Stimulated activated CD4-positive, alpha-beta T cell treated with anti-CD3 and anti-CD28 coated beads, Interleukin-4, amount 100 ng/mL, for 4 hours (primary cell): ENCODE measurements at regions not wholly inside any gene's neighbourhood (a gene's known extent, or its start where the extent isn't known, plus 50 kb on each side); places are given as distances from the start of the nearest gene placed in this dataset.
"Not testable (repeated sequence)": the region's sequence is repeated elsewhere in the genome, so short reads cannot be mapped to it uniquely, and the experiment has no call there.

ENCODE experiments used
- DNase-seq, 2 experiments: peaks; one replicate each; pipeline ENCODE4 v3.0.0-alpha.2; 2020

DNA sequence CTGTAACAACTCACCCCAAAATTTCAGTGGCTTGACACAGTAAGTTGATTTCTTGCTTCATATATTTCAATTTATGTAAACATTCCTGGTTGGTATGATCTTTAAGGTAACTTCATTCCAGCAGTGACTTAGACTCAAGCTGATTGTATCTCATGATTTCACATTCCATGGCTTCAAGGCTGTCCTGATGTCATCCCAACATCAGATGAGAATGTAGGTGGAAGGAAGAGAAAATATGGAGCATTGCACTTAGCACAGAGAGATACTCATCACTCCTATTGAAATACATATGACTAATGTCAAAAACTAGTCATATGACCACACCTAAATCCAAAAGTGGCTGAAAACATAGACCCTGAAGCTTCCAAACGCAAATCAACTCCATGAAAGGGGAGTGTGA, 793.8 kb downstream of the TBL1XR1 start:
- DNase-seq, result no peak

DNA sequence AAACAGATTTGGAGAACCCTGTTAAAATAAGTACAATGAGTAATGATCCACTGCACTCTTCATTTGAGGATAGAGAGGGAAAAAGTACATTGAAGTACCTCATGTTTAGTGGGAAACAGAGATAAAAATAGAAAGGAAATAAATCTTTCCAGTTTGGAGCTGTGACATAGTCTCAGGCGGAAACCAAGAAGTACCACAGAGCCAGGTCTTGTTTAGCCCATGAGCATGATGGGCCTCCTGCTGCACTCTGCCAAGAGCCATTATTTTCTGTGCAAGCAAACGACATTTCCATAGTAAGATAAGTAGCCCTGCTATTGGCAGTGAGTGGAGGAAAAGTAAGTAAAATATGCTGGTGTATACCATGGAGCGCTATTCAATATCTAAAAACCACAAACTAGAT, 796.1 kb downstream of the TBL1XR1 start:
- DNase-seq, result no peak

DNA sequence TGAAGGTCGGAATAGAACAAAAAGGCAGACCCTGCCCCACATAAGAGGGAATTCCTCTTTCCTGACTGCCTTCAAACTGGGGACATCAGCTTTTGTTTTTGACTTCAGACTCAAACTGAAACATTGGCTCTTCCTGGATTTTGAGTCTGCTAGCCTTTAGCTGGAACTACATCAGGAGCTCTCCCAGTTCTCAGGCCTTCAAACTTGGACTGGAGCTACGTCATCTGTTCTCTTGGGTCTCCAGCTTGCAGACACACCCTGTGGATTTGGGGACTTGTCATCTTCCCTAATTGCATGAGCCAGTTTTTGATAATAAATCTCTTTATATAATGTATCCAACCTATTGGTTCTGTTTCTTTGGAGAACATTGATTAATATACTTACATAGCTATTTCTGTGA, 798.1 kb downstream of the TBL1XR1 start:
- no peak for DNase-seq

DNA sequence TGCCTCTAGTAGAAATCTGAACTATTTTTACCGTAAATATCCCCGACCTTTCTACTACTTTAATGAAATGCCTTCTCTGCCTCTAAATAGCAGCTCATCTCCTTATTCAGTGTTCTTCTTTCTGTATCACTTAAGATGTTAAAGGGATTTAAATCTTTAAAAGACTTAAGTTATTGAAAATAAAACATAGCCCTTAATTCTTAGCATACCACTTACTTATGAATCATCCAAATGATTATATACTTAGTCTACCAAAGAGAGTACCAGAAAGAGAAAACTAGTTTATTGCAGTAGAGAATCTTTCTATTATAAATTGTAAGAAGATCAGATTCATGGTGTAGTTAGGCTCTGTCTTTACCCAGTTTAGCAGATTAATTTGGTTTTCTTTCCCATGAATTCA, 802.0 kb downstream of the TBL1XR1 start:
- DNase-seq, result no peak

DNA sequence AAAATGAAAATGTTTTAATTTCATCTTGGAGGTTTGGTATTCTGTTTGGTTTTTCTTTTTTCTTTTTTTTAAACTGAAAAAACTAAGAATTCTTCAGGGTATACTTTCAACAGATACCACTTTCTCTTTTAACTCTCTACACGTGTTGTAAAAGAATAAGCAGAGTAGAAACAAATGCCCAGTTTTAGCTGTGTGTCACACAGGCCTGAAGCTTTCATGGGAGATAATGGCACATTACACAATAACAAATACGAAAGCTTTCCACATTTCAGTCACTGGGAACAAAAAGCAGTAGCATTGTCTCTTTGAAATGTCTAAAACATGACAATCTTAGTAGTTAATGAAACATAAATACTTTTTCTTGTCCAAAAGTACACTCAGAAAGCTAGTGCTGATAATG, 818.5 kb downstream of the TBL1XR1 start:
- no peak for DNase-seq

DNA sequence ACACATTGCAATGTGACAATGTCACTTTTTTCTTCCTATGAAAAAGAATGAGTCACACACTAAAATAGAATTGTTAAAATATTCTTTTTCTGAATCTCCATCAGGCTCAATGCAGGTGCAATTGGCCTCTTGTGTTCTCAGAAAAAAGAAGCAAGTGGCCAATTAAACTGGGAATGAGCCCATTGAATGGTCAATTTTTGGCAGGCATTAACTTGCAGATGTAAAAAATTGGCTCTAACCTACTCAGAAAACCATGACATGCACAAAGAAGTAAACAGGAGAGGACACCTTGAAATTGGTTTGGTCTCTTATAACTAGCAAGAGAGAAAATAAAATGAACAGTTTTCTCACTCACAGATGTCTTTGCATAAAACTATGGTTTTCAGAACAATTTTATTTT, 820.8 kb downstream of the TBL1XR1 start:
- DNase-seq, result no peak

DNA sequence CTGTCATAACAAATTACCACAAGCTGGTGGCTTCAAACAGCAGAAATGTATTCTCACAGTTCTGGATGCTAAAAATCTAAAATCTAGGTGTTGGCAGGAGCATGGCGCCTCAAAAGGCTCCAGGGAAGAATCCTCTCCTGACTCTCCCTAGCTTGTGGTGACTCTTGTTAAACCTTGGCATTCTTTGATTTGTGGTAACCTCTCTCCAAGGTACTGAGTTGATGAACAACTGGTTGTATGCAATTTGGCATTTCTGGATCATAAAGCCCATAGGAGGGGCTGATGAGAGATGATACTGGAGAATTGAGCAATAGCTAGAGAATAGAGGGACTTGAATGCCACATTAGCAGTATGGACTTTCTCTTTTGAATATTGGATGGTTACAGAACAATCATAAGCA, 821.8 kb downstream of the TBL1XR1 start:
- no peak for DNase-seq

DNA sequence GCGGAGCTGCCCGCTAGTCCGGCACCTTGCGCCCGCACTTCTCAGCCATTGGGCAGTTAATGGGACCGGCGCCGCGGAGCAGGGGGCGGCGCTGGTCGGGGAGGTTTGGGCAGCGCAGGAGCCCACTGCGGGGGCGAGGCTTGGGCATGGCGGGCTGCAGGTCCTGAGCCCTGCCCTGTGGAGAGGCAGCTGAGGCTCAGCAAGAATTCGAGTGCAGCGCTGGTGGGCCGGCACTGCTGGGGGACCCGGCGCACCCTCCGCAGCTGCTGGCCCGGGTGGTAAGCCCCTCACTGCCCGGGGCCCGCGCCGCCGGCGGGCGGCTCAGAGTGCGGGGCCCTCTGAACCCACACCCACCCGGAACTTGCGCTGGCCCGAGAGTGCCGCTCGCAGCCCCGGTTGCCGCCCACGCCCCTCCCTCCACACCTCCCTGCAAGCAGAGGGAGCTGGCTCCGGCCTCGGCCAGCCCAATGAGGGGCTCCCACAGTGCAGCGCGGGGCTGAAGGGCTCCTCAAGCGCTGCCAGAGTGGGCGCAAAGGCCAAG, 835.0 kb downstream of the TBL1XR1 start:
- no peak for DNase-seq

DNA sequence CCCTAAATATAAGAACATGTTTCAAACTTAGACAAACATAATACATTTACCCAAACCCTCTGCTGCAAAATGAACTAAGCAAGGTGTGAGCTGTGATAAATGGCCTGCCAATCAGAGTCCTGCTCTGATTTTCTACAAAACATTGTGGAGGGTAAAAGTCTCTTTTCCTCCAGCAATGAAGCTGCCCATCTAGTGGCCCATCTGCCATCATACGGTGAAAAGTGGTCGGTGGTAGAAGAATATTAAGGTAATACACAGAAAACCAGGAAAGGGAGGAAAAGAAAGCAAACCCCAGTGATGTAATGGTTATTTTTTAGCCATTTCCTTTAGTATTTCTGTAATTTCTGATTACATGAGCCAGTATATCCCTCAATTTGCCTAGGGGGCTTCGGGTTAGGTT, 838.1 kb downstream of the TBL1XR1 start:
- no peak for DNase-seq

DNA sequence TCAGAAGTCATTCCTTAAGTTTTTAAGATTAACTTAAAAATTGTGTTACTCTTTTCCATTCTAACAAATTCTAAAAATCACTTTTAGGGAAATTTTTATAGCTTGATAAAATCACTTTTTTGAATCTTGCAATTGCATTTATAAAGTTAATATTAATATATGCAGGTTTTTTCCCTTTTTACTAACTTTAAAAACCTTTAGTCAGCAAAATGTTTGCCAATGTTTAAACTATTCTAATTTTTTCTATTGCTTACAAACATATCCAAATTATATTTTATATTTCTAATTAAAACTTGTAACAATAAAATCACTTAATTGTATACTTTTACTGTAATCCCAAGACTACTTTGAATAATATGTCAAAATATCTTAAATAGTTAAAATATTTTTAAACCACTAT, 839.4 kb downstream of the TBL1XR1 start:
- DNase-seq, result no peak

DNA sequence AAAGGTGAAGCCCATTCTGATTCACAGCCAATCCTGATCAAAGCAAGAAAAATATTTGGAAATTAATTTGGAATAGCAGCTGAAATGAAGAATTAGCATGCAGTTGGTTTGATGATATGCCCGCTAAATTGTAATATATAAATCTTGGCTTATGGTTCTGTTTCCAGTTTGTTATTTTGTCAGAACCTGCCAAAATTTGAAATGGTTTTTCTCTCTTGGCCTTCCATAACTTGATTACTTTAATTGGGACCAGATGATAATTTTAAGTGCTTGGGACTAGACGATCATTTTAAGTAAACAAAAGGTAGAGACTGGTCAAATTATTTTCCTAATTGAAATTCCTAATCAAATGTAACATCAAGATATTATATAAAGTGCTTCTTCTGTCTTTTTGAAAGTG, 842.4 kb downstream of the TBL1XR1 start:
- no peak for DNase-seq

DNA sequence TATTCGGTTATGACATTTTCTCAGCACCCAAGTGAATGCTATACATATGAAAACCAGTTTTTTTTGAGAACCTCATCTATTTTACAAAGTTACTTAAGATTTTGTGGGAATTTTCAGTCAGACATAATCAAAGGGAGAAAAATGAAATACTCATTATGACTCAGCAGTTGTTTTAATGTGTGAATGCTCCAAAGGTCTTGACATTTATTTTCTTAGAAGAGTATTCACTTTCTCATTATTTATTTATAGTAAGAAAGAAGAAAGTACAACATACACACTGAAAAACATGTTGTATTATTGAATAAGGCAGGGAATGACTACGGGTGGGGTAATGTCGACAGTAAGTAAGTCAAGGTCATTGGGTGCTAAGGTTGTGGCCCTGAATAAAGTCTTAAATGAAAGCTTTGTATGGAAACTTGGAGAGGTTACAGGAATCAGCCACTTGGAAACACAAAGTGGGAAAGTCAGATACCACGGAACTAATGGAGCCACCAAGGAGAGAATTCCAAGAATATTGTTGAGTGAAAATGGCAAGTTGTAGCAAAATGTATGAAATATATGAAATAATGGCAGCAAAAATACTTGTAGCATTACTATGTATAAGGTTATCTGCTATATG, 844.5 kb downstream of the TBL1XR1 start:
- no peak for DNase-seq

DNA sequence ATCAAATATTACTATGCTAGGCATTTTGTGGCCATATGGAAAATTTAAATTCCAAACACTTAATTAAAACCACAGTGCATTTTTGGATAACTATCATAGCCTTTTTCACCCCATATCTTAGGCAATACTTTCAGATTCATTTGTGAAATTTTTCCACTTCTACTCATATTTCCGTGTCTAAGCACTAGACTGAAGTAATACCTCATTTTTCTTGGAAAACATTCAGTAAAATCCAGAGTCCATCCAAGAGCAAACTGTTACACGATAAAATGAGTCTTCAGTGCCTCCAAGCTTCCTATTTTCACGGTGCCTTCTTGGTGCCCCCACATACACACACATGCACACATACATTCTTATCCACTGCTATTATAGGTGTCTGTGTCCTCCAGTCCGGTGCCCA, 845.9 kb downstream of the TBL1XR1 start:
- no peak for DNase-seq

DNA sequence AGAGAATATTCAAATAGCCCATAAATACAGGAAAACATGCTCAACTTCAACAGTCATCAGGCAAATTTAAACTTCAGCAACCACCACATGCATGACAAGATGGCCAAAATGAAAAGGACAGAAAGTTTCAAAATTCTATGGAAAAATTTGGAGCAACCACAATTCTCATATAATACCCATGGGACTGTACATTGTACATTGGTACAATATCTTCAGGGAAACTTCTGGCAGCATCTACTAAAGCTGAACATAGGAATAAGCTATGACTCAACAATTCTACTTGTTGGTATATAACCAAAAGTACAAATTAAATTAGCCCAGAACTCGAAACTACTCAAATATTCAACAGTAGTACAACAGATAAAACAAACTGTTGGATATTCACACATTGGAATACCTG, 847.6 kb downstream of the TBL1XR1 start:
- DNase-seq, result no peak

DNA sequence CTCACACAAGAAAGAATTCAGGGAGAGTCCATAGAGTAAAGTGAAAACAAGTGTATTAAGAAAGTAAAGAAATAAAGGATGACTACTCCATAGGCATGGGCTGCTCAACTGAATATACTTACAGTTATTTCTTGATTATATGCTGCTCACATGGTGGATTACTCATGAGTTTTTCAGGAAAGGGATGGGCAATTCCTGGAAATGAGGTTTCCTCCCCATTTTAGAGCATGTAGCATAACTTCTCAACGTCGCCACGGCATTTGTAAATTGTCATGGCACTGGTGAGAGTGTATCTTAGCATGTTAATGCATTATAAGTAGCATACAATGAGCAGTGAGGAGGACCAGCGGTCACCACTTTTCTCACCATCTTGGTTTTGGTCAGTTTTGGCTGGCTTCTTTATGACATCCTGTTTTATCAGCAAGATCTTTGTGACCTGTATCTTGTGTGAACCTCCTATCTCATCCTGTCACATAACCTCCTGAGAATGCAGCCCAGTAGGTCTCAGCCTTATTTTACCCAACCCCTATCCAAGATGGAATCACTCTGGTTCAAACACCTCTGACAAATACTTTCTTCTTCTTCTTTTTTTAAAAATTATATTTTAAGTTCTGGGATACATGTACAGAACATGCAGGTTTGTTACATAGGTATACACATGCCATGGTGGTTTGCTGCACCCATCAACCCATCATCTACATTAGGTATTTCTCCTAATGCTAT, 849.7 kb downstream of the TBL1XR1 start:
- no peak for DNase-seq

DNA sequence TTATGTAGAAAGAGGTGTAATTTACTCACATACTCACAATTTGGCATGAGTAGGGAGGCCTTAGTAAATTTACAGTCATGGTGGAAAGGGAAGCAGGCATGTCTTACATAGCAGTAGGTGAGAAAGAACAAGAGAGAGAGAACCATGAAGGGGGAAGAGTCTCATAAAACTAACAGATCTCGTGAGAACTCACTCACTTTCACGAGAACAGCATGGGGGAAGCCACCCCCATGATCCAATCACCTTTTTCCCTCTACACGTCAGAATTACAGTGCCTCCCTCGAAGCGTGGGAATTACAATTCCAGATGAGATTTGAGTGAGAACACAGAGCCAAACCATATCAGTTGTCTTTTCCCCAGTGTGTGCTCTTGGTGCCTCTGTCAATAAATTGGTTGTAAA, 855.3 kb downstream of the TBL1XR1 start:
- no peak for DNase-seq

DNA sequence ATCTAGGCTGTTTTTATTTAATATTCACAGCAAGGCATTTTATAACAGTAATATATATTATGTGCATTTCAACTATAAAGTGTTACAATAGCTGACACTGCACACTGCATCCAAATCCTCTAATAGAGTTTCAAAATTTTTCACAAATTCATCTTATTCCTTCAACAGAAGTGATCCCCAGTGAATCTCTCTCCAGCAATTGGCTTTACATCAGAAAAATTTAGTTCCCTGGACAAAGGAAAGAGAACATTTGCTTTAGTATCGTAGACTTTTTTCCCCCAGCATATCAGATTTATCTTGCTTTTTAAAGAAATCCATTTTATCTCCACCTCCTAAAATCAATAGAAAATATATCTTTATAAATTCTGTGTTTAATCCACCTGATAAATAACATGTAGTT, 868.6 kb downstream of the TBL1XR1 start:
- no peak for DNase-seq

DNA sequence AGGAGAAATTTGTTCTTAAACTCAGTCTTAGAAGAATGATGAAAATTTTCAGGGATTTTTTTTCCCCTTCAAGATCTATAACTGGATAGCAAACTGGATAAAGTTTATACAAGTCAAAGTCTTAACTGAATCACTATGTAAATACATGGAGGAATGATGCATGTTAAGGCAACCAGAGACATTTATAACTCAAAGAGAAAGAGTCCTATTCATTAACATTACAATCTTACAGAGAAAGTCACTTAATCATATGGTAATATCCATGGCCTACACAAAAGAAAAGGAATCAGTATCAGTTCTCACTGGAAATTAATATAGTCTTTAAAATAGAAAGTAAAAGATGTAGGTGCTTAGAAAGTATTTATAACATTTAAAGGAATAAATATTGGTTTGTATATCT, 869.1 kb downstream of the TBL1XR1 start:
- no peak for DNase-seq

DNA sequence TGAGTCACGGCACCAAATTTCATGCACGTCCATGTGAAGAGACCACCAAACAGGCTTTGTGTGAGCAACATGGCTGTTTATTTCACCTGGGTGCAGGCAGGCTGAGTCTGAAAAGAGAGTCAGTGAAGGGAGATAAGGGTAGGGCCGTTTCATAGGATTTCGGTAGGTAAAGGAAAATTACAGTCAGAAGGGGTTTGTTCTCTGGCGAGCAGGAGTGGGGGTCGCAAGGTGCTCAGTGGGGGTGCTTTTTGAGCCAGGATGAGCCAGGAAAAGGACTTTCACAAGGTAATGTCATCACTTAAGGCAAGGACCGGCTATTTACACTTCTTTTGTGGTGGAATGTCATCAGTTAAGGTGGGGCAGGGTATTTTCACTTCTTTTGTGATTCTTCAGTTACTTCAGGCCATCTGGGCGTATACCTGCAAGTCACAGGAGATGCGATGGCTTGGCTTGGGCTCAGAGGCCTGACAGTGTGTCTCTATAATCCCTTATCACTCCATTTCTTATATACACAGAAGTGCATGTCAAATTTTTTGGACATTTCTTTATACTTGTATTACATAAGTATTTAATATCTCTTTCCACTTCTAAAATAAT, 870.3 kb downstream of the TBL1XR1 start:
- not testable (repeated sequence) for DNase-seq

DNA sequence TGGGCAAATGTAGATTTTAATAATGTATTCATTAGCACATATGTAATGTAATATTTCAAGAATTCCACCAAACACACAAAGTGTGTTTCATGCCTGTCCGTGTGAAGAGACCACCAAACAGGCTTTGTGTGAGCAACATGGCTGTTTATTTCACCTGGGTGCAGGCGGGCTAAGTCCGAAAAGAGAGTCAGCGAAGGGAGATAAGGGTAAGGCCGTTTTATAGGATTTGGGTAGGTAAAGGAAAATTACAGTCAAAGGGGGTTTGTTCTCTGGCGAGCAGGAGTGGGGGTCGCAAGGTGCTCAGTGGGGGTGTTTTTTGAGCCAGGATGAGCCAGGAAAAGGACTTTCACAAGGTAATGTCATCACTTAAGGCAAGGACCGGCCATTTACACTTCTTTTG, 875.8 kb downstream of the TBL1XR1 start:
- not testable (repeated sequence) for DNase-seq

DNA sequence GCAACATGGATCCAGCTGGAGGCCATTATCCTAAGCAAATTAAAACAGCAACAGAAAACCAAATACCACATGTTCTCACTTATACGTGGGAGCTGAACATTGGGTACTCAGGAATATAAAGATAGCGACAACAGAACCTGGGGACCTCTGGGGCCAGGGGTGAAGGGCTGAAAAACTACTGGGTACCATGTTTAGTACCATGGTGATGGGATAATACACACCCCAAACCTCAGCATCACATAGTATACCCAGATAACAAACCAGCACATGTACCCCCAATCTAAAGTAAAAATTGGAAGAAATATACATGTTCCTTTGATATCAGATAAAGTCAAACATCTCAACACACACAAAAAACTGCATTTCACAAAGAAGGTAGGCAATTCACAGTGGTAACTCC, 876.2 kb downstream of the TBL1XR1 start:
- no peak for DNase-seq

DNA sequence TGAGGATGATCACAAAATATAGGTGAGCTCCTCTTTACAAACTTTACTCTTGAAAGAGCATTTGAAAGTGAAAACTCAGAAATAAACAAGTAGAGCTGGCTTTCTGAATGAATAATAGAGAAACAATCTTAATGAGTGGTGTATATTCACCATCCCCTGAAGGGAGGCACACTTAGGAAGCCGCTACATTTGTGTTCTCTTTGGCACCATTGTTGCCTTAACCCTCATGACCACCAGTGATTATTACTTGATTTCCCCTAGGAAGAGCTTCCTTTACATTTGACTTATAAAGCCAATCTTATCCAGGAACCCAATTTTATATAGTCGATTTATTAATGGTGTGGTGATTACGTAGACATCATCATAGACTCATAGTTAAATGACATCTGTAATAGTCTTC, 883.9 kb downstream of the TBL1XR1 start:
- DNase-seq, result no peak

DNA sequence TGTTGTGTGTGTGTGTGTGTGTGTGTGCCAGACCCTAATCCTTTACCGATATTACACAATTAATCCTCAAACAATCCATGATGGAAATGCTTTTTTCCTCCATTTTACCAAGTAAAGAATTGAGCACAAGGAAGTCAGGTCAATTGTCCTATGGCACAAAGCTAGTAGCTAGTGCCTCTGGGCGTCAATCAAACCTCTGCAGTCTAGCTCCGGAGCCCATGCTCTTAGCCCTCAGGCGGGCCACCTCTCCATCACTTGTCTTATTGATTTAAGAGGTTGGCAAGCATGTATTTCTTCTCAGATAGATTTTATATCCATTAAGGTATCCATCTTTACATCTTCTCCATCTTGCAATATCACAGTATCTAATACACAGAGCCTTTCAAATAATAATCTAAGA, 886.6 kb downstream of the TBL1XR1 start:
- DNase-seq, result no peak

DNA sequence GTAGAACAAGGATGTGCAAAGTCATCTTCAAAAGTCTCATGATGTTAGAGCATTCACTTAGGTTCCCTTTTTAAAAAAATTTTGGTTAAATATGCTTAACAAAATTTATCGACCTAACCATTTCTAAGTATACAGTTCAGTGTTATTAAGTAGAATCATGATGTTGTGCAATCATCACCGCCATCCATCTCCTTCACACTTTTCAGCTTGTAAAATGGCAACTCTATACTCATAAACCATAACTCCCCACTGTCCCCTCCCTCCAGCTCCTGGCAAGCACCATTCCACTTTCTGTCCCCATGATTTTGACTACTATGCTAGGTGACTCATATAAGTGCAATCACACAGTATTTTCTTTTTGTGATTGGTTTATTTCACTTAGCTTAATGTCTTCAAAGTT, 895.0 kb downstream of the TBL1XR1 start:
- no peak for DNase-seq
